Kidney (tissue), 13 donors: ENCODE measurements at regions not wholly inside any gene's neighbourhood (a gene's known extent, or its start where the extent isn't known, plus 50 kb on each side); places are given as distances from the start of the nearest gene placed in this dataset.

ENCODE experiments used
- DNase-seq, 5 donors: peaks; one replicate each; pipeline ENCODE4 v3.0.0-alpha.2; 2013 to 2020
- FAIRE-seq: peaks from 2 replicates; lab custom pipeline; 2012; peaks lifted over from hg19 to GRCh38; lab: Jason Lieb, UNC
- H3K27ac ChIP-seq, 2 donors: one replicate each; pipeline ENCODE4 v1.7.0; 2013; ENCODE audit warnings: low read depth in 2 of 2, low read length in 2 of 2, inconsistent platforms in 1 of 2
- H3K27me3 ChIP-seq: one replicate; pipeline ENCODE4 v1.7.1; 2013; ENCODE audit warnings: low read length, inconsistent platforms; ENCODE audit not compliant: control insufficient read depth, insufficient read depth
- H3K36me3 ChIP-seq, 3 donors: one replicate each; pipeline versions ENCODE4 v1.7.0 to v1.7.1; 2013; ENCODE audit warnings: low read length in 3 of 3, control low read depth in 1 of 3, inconsistent platforms in 1 of 3; ENCODE audit not compliant: insufficient read depth in 3 of 3, control insufficient read depth in 2 of 3
- H3K4me1 ChIP-seq, 3 donors: one replicate each; pipeline versions ENCODE4 v1.7.0 to v1.7.1; 2013; ENCODE audit warnings: low read length in 3 of 3, inconsistent platforms in 1 of 3, low read depth in 1 of 3; ENCODE audit not compliant: control insufficient read depth in 2 of 3, insufficient read depth in 2 of 3
- H3K4me3 ChIP-seq, 3 donors: one replicate each; pipeline versions ENCODE4 v1.7.0 to v1.8.1; 2013; ENCODE audit warnings: low read length in 3 of 3, control low read depth in 1 of 3, inconsistent platforms in 1 of 3
- H3K9ac ChIP-seq, 3 donors: one replicate each; pipeline versions ENCODE4 v1.7.0 to v1.7.1; 2013; ENCODE audit warnings: low read length in 3 of 3, control low read depth in 1 of 3, inconsistent platforms in 1 of 3
- H3K9me3 ChIP-seq, 3 donors: one replicate each; pipeline versions ENCODE4 v1.7.0 to v1.7.1; 2013; ENCODE audit warnings: low read length in 3 of 3, control low read depth in 1 of 3, inconsistent platforms in 1 of 3; ENCODE audit not compliant: control insufficient read depth in 2 of 3, insufficient read depth in 1 of 3
- intact Hi-C: fragments of 100-400 bp; cut with DNase I; formaldehyde crosslinking; loops from one replicate; pipeline ENCODE4 v1.11.1; 2022
- TF ChIP-seq, protein P1 (sequence below): IDR thresholded peaks from 3 replicates; pipeline ENCODE4 v1.5.1; 2012; ENCODE audit warnings: mild to moderate bottlenecking, moderate library complexity, borderline replicate concordance; ENCODE audit not compliant: insufficient read depth; ENCODE audit errors: extremely low read depth
- donor health status: control.
- donor health status: control.
- donor health status: control.
- donor health status: control.
- donor health status: control.
- donor health status: DM: yes; HTN: yes; CAD: no.
- donor health status: Normal renal cell carcinoma (clear cell type).

DNA sequence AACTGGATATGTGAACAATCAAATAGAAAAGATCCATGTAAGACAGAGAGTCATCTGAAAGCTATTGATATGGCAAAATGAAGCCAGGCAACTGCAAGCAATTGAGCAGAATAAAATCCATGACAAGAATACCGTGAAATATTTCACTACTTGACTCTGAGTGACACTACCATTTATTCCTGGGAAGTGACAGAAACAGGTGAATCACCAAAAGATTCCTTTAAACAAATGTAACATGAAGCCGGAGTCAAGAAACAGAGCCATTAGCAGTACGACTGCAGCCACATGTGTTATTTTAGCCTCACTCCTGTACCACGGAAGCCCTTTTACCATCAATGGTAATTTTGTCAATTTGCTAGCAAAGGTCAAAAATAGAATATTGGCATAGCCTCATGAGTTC is 197.7 kb upstream of the POT1 start:
- Histone ChIP-seq H3K27me3 (no peaks in the 10 kb centered on the region), H3K9me3 (no peaks in the 10 kb centered on the region), H3K4me1 (peaks cover 0 to under 1% (median 0%) of the 10 kb centered on the region in 3 donors), H3K27ac (no peak overlapping the region), H3K4me3 (no peak overlapping the region), H3K36me3 (no peaks in the 10 kb centered on the region), H3K9ac (no peak overlapping the region)
- TF ChIP-seq, protein P1, sequence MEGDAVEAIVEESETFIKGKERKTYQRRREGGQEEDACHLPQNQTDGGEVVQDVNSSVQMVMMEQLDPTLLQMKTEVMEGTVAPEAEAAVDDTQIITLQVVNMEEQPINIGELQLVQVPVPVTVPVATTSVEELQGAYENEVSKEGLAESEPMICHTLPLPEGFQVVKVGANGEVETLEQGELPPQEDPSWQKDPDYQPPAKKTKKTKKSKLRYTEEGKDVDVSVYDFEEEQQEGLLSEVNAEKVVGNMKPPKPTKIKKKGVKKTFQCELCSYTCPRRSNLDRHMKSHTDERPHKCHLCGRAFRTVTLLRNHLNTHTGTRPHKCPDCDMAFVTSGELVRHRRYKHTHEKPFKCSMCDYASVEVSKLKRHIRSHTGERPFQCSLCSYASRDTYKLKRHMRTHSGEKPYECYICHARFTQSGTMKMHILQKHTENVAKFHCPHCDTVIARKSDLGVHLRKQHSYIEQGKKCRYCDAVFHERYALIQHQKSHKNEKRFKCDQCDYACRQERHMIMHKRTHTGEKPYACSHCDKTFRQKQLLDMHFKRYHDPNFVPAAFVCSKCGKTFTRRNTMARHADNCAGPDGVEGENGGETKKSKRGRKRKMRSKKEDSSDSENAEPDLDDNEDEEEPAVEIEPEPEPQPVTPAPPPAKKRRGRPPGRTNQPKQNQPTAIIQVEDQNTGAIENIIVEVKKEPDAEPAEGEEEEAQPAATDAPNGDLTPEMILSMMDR: no peak
- FAIRE-seq: no peak
- no peak for DNase-seq
- intact Hi-C loops: no loop called here

DNA sequence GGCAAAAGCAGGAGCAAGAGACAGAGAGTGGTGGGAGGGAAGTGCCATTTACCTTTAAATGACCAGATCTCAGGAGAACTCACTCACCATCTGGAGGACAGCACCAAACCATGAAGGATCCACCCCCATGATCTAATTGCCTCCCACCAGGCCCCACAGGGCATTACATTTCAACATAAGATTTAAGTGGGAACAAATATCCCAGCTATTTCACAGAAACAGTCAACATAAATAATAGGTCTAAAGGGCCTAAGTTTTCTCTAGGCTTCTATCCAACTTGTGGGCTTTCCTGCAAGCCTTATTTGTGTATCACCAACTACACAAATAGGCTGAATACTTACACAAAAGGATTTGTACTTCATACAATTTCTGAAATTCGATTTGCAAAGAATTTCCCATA is 196.8 kb upstream of the POT1 start:
- DNase-seq (peak in 3 of 5 donors; percentile 15 to 66 (median 37)), FAIRE-seq (no peak)
- intact Hi-C loops: no loop called here

DNA sequence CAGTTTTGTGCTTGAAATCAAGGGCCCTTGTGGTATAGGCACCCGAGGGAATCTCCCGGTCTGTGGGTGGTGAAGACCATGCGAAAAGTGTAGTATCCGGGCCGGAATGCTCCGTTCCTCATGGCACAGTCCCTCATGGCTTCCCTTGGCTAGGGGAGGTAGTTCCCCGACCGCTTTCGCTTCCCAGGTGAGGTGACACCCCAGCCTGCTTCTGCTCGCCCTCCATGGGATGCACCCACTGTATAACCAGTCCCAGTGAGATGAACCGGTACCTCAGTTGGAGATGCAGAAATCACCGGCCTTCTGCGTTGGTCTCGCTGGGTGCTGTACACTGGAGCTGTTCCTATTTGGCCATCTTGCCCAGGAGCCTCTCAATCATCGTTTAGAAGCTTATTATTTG is 195.7 kb upstream of the POT1 start:
- no peaks in the 10 kb centered on the region for H3K9me3 ChIP-seq
- TF ChIP-seq, protein P1: no peak
- FAIRE-seq (no peak), DNase-seq (no peak)
- no peak overlapping the region for H3K9ac ChIP-seq
- no peak overlapping the region for H3K27ac ChIP-seq
- no peak overlapping the region for H3K4me3 ChIP-seq
- no peaks in the 10 kb centered on the region for H3K27me3 ChIP-seq
- H3K4me1 ChIP-seq: peaks cover 0 to 4% (median 0%) of the 10 kb centered on the region in 3 donors
- no peaks in the 10 kb centered on the region for H3K36me3 ChIP-seq
- intact Hi-C loops: no loop called here

More for the DNA sequence above, 196.8 kb upstream of the POT1 start:
- no peaks in the 10 kb centered on the region for H3K27me3 ChIP-seq
- H3K4me3 ChIP-seq: no peak overlapping the region
- no peak overlapping the region for H3K9ac ChIP-seq
- H3K27ac ChIP-seq: no peak overlapping the region
- peaks cover 0 to 4% (median 0%) of the 10 kb centered on the region in 3 donors for H3K4me1 ChIP-seq
- no peaks in the 10 kb centered on the region for H3K36me3 ChIP-seq
- TF ChIP-seq, protein P1: no peak
- H3K9me3 ChIP-seq: no peaks in the 10 kb centered on the region

DNA sequence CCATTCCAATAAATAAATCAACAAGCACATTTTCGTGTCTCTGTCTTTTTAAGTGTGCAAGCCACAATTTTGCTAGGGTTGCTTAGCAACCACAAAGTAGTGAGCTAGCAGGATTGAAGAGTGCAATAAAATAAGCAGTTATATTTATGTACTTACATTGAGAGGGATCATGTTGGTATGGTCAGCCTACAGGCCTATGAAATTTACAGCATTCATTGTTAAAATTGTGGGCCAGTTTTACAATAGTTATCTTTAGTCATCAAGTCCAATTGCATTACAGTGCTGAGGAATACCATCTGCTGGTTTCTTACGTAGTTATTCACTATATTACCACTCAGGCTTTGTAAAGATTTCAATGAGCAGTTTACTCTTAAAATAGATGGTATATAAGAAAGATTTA is 192.5 kb upstream of the POT1 start:
- H3K36me3 ChIP-seq: no peaks in the 10 kb centered on the region
- H3K4me1 ChIP-seq: peaks cover 0 to 4% (median 0%) of the 10 kb centered on the region in 3 donors
- H3K4me3 ChIP-seq: no peak overlapping the region
- FAIRE-seq (no peak), DNase-seq (peak in 2 of 5 donors; percentile 60 to 88)
- TF ChIP-seq, protein P1: no peak
- no peak overlapping the region for H3K9ac ChIP-seq
- intact Hi-C loops: no loop called here
- no peaks in the 10 kb centered on the region for H3K9me3 ChIP-seq
- H3K27ac ChIP-seq: no peak overlapping the region
- H3K27me3 ChIP-seq: no peaks in the 10 kb centered on the region
